Endodermal cell (in vitro differentiated cells): ENCODE measurements at regions not wholly inside any gene's neighbourhood (a gene's known extent, or its start where the extent isn't known, plus 50 kb on each side); places are given as distances from the start of the nearest gene placed in this dataset.
A peak's percentile ranks its signal among the peaks of the same experiment; 100 is the strongest.

Experiments
- DNase-seq: peaks from one replicate; pipeline ENCODE4 v3.0.0-alpha.2; 2017
- H3K27ac ChIP-seq: 2 replicates; pipeline ENCODE4 v1.5.1; 2013; ENCODE audit warnings: mild to moderate bottlenecking, low read depth, low read length, moderate library complexity
- H3K27me3 ChIP-seq: 2 replicates; pipeline ENCODE4 v1.6.1; 2013; ENCODE audit warnings: mild to moderate bottlenecking, low read length, moderate library complexity; ENCODE audit not compliant: insufficient read depth, control insufficient read depth, poor library complexity, severe bottlenecking
- H3K36me3 ChIP-seq: 2 replicates; pipeline ENCODE4 v1.7.0; 2013; ENCODE audit warnings: mild to moderate bottlenecking, low read length, moderate library complexity; ENCODE audit not compliant: control insufficient read depth, insufficient read depth
- H3K4me1 ChIP-seq: one replicate; pipeline ENCODE4 v1.7.0; 2013; ENCODE audit warnings: low read length; ENCODE audit not compliant: control insufficient read depth, insufficient read depth
- H3K4me3 ChIP-seq: 2 replicates; pipeline ENCODE4 v1.5.1; 2013; ENCODE audit warnings: mild to moderate bottlenecking, low read length, moderate library complexity
- H3K9ac ChIP-seq: 2 replicates; pipeline ENCODE4 v1.6.1; 2013; ENCODE audit warnings: mild to moderate bottlenecking, low read length, moderate library complexity; ENCODE audit not compliant: poor library complexity, severe bottlenecking; ENCODE audit errors: extremely low read depth
- H3K9me3 ChIP-seq: 2 replicates; pipeline ENCODE4 v1.6.1; 2013; ENCODE audit warnings: mild to moderate bottlenecking, low read length, moderate library complexity; ENCODE audit not compliant: control insufficient read depth
- H3K27ac Mint-ChIP-seq: 2 replicates; pipeline ENCODE4 v1.8.0; 2020; ENCODE audit warnings: mixed read lengths
- H3K27me3 Mint-ChIP-seq: 2 replicates; pipeline ENCODE4 v1.8.0; 2021; ENCODE audit warnings: mild to moderate bottlenecking, mixed read lengths; ENCODE audit not compliant: insufficient read depth
- H3K36me3 Mint-ChIP-seq: 2 replicates; pipeline ENCODE4 v1.8.0; 2020; ENCODE audit warnings: low read depth, mixed read lengths
- H3K4me1 Mint-ChIP-seq: 2 replicates; pipeline ENCODE4 v1.8.0; 2020; ENCODE audit warnings: mixed read lengths
- H3K4me3 Mint-ChIP-seq: 2 replicates; pipeline ENCODE4 v1.8.0; 2020; ENCODE audit warnings: mild to moderate bottlenecking, moderate library complexity, mixed read lengths
- H3K9me3 Mint-ChIP-seq: 2 replicates; pipeline ENCODE4 v1.8.0; 2020; ENCODE audit warnings: mild to moderate bottlenecking, mixed read lengths
- CTCF ChIP-seq: fragments of 200-600 bp; sonication (generic); conservative IDR thresholded peaks from 2 replicates; pipeline ENCODE4 v1.5.0; 2021; ENCODE audit warnings: antibody characterized with exemption, mild to moderate bottlenecking
- WGBS, 2 experiments: methylation state at CpG; one replicate each; pipeline versions ENCODE4 v1.1.5 to v1.1.7; 2013; ENCODE audit warnings: missing lambda C conversion rate in 2 of 2, mixed read lengths in 1 of 2; ENCODE audit not compliant: insufficient coverage in 1 of 2, insufficient read length in 1 of 2; 5-methylcytosine and 5-hydroxymethylcytosine counted together

GRCh38 chr15:38174691-38175090 is 77.9 kb upstream of the SPRED1 start:
- peak overlapping the region; percentile 52 for H3K27ac ChIP-seq
- H3K27me3 ChIP-seq, result no peaks in the 10 kb centered on the region
- no peaks in the 10 kb centered on the region for H3K4me1 ChIP-seq
- H3K27ac Mint-ChIP-seq, result no peak overlapping the region
- no peak for TF ChIP-seq CTCF
- peaks cover 5% of the 10 kb centered on the region for H3K4me1 Mint-ChIP-seq
- H3K4me3 ChIP-seq, result no peak overlapping the region
- no peak overlapping the region for H3K4me3 Mint-ChIP-seq
- H3K36me3 Mint-ChIP-seq, result no peaks in the 10 kb centered on the region
- WGBS, 2 experiments, result 80 to 83% methylated on average over 1 of the region's 1 CpG
- no peak overlapping the region for H3K9ac ChIP-seq
- peaks cover 1% of the 10 kb centered on the region for H3K9me3 Mint-ChIP-seq
- no peaks in the 10 kb centered on the region for H3K36me3 ChIP-seq
- no peak for DNase-seq
- peaks cover 6% of the 10 kb centered on the region for H3K9me3 ChIP-seq
- H3K27me3 Mint-ChIP-seq, result no peaks in the 10 kb centered on the region

- Mint-ChIP-seq H3K4me1 (peaks cover 5% of the 10 kb centered on the region), H3K9me3 (peaks cover 1% of the 10 kb centered on the region), H3K4me3 (no peak overlapping the region)
These were observed 76.5 kb upstream of the SPRED1 start for GRCh38 chr15:38176155-38176554.

GRCh38 chr15:38176691-38177090 is 75.9 kb upstream of the SPRED1 start:
- Histone ChIP-seq H3K4me1 (no peaks in the 10 kb centered on the region), H3K27me3 (no peaks in the 10 kb centered on the region), H3K9ac (no peak overlapping the region), H3K27ac (no peak overlapping the region), H3K9me3 (peaks cover 6% of the 10 kb centered on the region), H3K36me3 (no peaks in the 10 kb centered on the region), H3K4me3 (no peak overlapping the region)
- no peaks in the 10 kb centered on the region for H3K27me3 Mint-ChIP-seq
- H3K4me3 Mint-ChIP-seq, result no peak overlapping the region
- no peaks in the 10 kb centered on the region for H3K36me3 Mint-ChIP-seq
- TF ChIP-seq CTCF, result no peak
- peaks cover 5% of the 10 kb centered on the region for H3K4me1 Mint-ChIP-seq
- H3K9me3 Mint-ChIP-seq, result peaks cover 1% of the 10 kb centered on the region
- no peak overlapping the region for H3K27ac Mint-ChIP-seq
- no peak for DNase-seq

More at GRCh38 chr15:38176155-38176554, 76.5 kb upstream of the SPRED1 start:
- Histone ChIP-seq H3K9ac (no peak overlapping the region), H3K9me3 (peaks cover 6% of the 10 kb centered on the region), H3K27ac (no peak overlapping the region), H3K4me1 (no peaks in the 10 kb centered on the region), H3K36me3 (no peaks in the 10 kb centered on the region), H3K4me3 (no peak overlapping the region), H3K27me3 (no peaks in the 10 kb centered on the region)
- 70 to 84% methylated on average over 4 of the region's 4 CpGs for WGBS, 2 experiments
- no peak for DNase-seq
- H3K27me3 Mint-ChIP-seq, result no peaks in the 10 kb centered on the region
- no peak overlapping the region for H3K27ac Mint-ChIP-seq
- TF ChIP-seq CTCF, result no peak
- no peaks in the 10 kb centered on the region for H3K36me3 Mint-ChIP-seq
